CD4-positive, alpha-beta T cell (primary cell): ENCODE measurements at regions not wholly inside any gene's neighbourhood (a gene's known extent, or its start where the extent isn't known, plus 50 kb on each side); places are given as distances from the start of the nearest gene placed in this dataset.

Experiments
- ATAC-seq: fragments of 200-7000 bp; cut with Tn5 transposase; one replicate; pipeline ENCODE4 v1.10.0; 2022; ENCODE audit warnings: mild to moderate bottlenecking; ENCODE audit not compliant: poor library complexity
- CTCF ChIA-PET: fragments of 350-600 bp; sonication (Branson Sonifier 250); formaldehyde crosslinking; loops from one replicate; lab custom pipeline; 2021; ENCODE audit warnings: antibody characterized with exemption, inconsistent platforms; lab: Charles Lee
- POLR2A ChIA-PET: fragments of 350-600 bp; sonication (Branson Sonifier 250); formaldehyde crosslinking; loops from one replicate; lab custom pipeline; 2021; ENCODE audit warnings: antibody characterized with exemption, inconsistent platforms; lab: Charles Lee
- DNase-seq, 14 experiments: peaks; one replicate each; pipeline ENCODE4 v3.0.0-alpha.2; 2013 to 2020; ENCODE audit warnings: mixed read lengths in 2 of 14
- H3K27ac ChIP-seq, 2 donors: one replicate each; pipeline versions ENCODE4 v1.5.1 to v1.7.0; 2013; ENCODE audit warnings: low read length in 2 of 2, low read depth in 1 of 2, mild to moderate bottlenecking in 1 of 2
- H3K27me3 ChIP-seq, 2 experiments: 1 replicate in 1 of 2; 2 replicates in 1 of 2; pipeline versions ENCODE4 v1.6.1 to v1.7.0; 2013; ENCODE audit warnings: low read length in 2 of 2, control low read depth in 1 of 2, mild to moderate bottlenecking in 1 of 2, moderate library complexity in 1 of 2; ENCODE audit not compliant: insufficient read depth in 2 of 2, control insufficient read depth in 1 of 2
- H3K36me3 ChIP-seq: one replicate; pipeline ENCODE4 v1.6.1; 2013; ENCODE audit warnings: low read length, control low read depth; ENCODE audit not compliant: insufficient read depth
- H3K4me1 ChIP-seq: one replicate; pipeline ENCODE4 v1.6.1; 2013; ENCODE audit warnings: low read length, control low read depth; ENCODE audit not compliant: insufficient read depth
- H3K4me3 ChIP-seq: one replicate; pipeline ENCODE4 v1.5.1; 2013; ENCODE audit warnings: mild to moderate bottlenecking, low read length, moderate library complexity
- H3K9me3 ChIP-seq, 2 experiments: 1 replicate in 1 of 2; 2 replicates in 1 of 2; pipeline versions ENCODE4 v1.6.1 to v1.7.0; 2013; ENCODE audit warnings: low read length in 2 of 2, mild to moderate bottlenecking in 2 of 2, control low read depth in 1 of 2, moderate library complexity in 1 of 2; ENCODE audit not compliant: control insufficient read depth in 1 of 2, insufficient read depth in 1 of 2
- H3K27ac Mint-ChIP-seq: one replicate; pipeline ENCODE4 v1.8.0; 2020; ENCODE audit warnings: mixed read lengths
- H3K27me3 Mint-ChIP-seq: one replicate; pipeline ENCODE4 v1.8.0; 2021; ENCODE audit warnings: mixed read lengths
- H3K36me3 Mint-ChIP-seq: one replicate; pipeline ENCODE4 v1.8.0; 2021; ENCODE audit warnings: low read depth, mixed read lengths
- H3K4me1 Mint-ChIP-seq: one replicate; pipeline ENCODE4 v1.8.0; 2021; ENCODE audit warnings: low read depth, mixed read lengths
- H3K4me3 Mint-ChIP-seq: one replicate; pipeline ENCODE4 v1.8.0; 2020; ENCODE audit warnings: mild to moderate bottlenecking, mixed read lengths
- H3K9me3 Mint-ChIP-seq: one replicate; pipeline ENCODE4 v1.8.0; 2020; ENCODE audit warnings: mixed read lengths
- CTCF ChIP-seq: fragments of 200-600 bp; IDR thresholded peaks from one replicate; pipeline ENCODE4 v1.8.0; 2022; ENCODE audit warnings: antibody characterized with exemption, mild to moderate bottlenecking
- intact Hi-C, 2 experiments: fragments of 100-400 bp; cut with DNase I in 1 of 2; cut with micrococcal nuclease in 1 of 2; formaldehyde crosslinking; loops; one replicate each; pipeline versions ENCODE4 v1.15.1 to v1.9.0; 2023 to 2025; cut with DNase I, micrococcal nuclease

GRCh38 chr1:195828325-195828724, 779.9 kb downstream of the KCNT2 start:
- Histone ChIP-seq H3K9me3 (no peaks in the 10 kb centered on the region), H3K27me3 (no peaks in the 10 kb centered on the region), H3K27ac (no peak overlapping the region), H3K36me3 (no peaks in the 10 kb centered on the region), H3K4me1 (no peaks in the 10 kb centered on the region), H3K4me3 (no peak overlapping the region)
- ChIA-PET POLR2A (no interaction called here), CTCF (no interaction called here)
- intact Hi-C loops = loop anchor here in 1 of 2 experiments (10.0 kb wide), 1 partner anchor 64 kb away; no protein-coding TSS in a partner anchor
- H3K4me3 Mint-ChIP-seq = no peak overlapping the region
- H3K27ac Mint-ChIP-seq = no peak overlapping the region
- no peaks in the 10 kb centered on the region for H3K9me3 Mint-ChIP-seq
- ATAC-seq (no peak), DNase-seq (no peak)
- no peaks in the 10 kb centered on the region for H3K27me3 Mint-ChIP-seq
- H3K4me1 Mint-ChIP-seq = no peaks in the 10 kb centered on the region
- H3K36me3 Mint-ChIP-seq = no peaks in the 10 kb centered on the region
- no peak for TF ChIP-seq CTCF

- ChIA-PET CTCF (no interaction called here), POLR2A (no interaction called here)
- no peak overlapping the region for H3K27ac ChIP-seq
- peaks cover 6% of the 10 kb centered on the region for H3K9me3 Mint-ChIP-seq
- H3K27me3 Mint-ChIP-seq = no peaks in the 10 kb centered on the region
- no peak overlapping the region for H3K4me3 ChIP-seq
- H3K27me3 ChIP-seq = no peaks in the 10 kb centered on the region
- H3K4me1 ChIP-seq = no peaks in the 10 kb centered on the region
- no peaks in the 10 kb centered on the region for H3K9me3 ChIP-seq
- H3K4me3 Mint-ChIP-seq = no peak overlapping the region
- no peaks in the 10 kb centered on the region for H3K36me3 ChIP-seq
- intact Hi-C loops = loop anchor here in 1 of 2 experiments (10.0 kb wide), 1 partner anchor 56 kb away; no protein-coding TSS in a partner anchor
- no peak overlapping the region for H3K27ac Mint-ChIP-seq
- ATAC-seq = no peak
- H3K4me1 Mint-ChIP-seq = no peaks in the 10 kb centered on the region
- TF ChIP-seq CTCF = no peak
- H3K36me3 Mint-ChIP-seq = no peaks in the 10 kb centered on the region
- DNase-seq = no peak
Observed at GRCh38 chr1:195820925-195821324, 787.3 kb downstream of the KCNT2 start.

GRCh38 chr1:195806060-195806459, 802.2 kb downstream of the KCNT2 start:
- H3K27ac Mint-ChIP-seq = no peak overlapping the region
- TF ChIP-seq CTCF = no peak
- intact Hi-C loops = no loop called here
- ChIA-PET POLR2A (no interaction called here), CTCF (no interaction called here)
- no peak for DNase-seq
- no peak for ATAC-seq
- H3K4me3 Mint-ChIP-seq = no peak overlapping the region
- H3K4me1 ChIP-seq = no peaks in the 10 kb centered on the region
- peaks cover 2% of the 10 kb centered on the region for H3K9me3 Mint-ChIP-seq
- H3K9me3 ChIP-seq = no peaks in the 10 kb centered on the region
- H3K27me3 ChIP-seq = no peaks in the 10 kb centered on the region
- H3K36me3 Mint-ChIP-seq = no peaks in the 10 kb centered on the region
- no peaks in the 10 kb centered on the region for H3K27me3 Mint-ChIP-seq
- no peak overlapping the region for H3K4me3 ChIP-seq
- no peaks in the 10 kb centered on the region for H3K36me3 ChIP-seq
- H3K27ac ChIP-seq = no peak overlapping the region
- no peaks in the 10 kb centered on the region for H3K4me1 Mint-ChIP-seq
